Fibroblast of lung (primary cell): ENCODE measurements at regions not wholly inside any gene's neighbourhood (a gene's known extent, or its start where the extent isn't known, plus 50 kb on each side); places are given as distances from the start of the nearest gene placed in this dataset.

Source experiments
- DNase-seq, 2 donors: peaks; one replicate each; pipeline versions ENCODE4 v3.0.0 to v3.0.0-alpha.2; 2010; ENCODE audit warnings: low read depth in 2 of 2
- H2AFZ ChIP-seq: 2 replicates; pipeline ENCODE4 v1.5.1; 2012; ENCODE audit warnings: low read length, control low read depth, inconsistent platforms
- H3K27ac ChIP-seq: 2 replicates; pipeline ENCODE4 v1.5.1; 2011; ENCODE audit warnings: low read length, control low read depth; ENCODE audit not compliant: insufficient read depth
- H3K27me3 ChIP-seq: 2 replicates; pipeline ENCODE4 v1.5.1; 2011; ENCODE audit warnings: mild to moderate bottlenecking, low read length; ENCODE audit not compliant: control insufficient read depth, insufficient read depth
- H3K36me3 ChIP-seq: 2 replicates; pipeline ENCODE4 v1.5.1; 2011; ENCODE audit warnings: low read length; ENCODE audit not compliant: control insufficient read depth, insufficient read depth
- H3K4me1 ChIP-seq: 2 replicates; pipeline ENCODE4 v1.5.1; 2011; ENCODE audit warnings: low read length; ENCODE audit not compliant: control insufficient read depth, insufficient read depth; ENCODE audit errors: extremely low read depth
- H3K4me2 ChIP-seq: 2 replicates; pipeline ENCODE4 v1.5.1; 2011; ENCODE audit warnings: low read length, control low read depth; ENCODE audit not compliant: insufficient read depth; ENCODE audit errors: extremely low read depth
- H3K4me3 ChIP-seq, 4 experiments: fragments of 200-600 bp in 1 of 4; sonication (generic) in 1 of 4; replicated peaks in 1 of 4; 2 replicates each; pipeline ENCODE4 v1.5.1; 2011 to 2016; ENCODE audit warnings: low read length in 4 of 4, low read depth in 3 of 4, mild to moderate bottlenecking in 3 of 4, control low read depth in 2 of 4, inconsistent platforms in 1 of 4, mixed read lengths in 1 of 4; ENCODE audit not compliant: insufficient read depth in 1 of 4; ENCODE audit errors: control extremely low read depth in 1 of 4
- H3K79me2 ChIP-seq: 2 replicates; pipeline ENCODE4 v1.5.1; 2012; ENCODE audit warnings: mild to moderate bottlenecking, low read length, inconsistent platforms; ENCODE audit not compliant: control insufficient read depth, insufficient read depth
- H3K9ac ChIP-seq: 2 replicates; pipeline ENCODE4 v1.5.1; 2011; ENCODE audit warnings: mild to moderate bottlenecking, low read length, control low read depth; ENCODE audit not compliant: insufficient read depth
- H3K9me3 ChIP-seq: 2 replicates; pipeline ENCODE4 v1.5.1; 2012; ENCODE audit warnings: low read depth, low read length; ENCODE audit not compliant: control insufficient read depth, insufficient read depth
- H4K20me1 ChIP-seq: 2 replicates; pipeline ENCODE4 v1.5.1; 2011; ENCODE audit warnings: low read length; ENCODE audit not compliant: control insufficient read depth, insufficient read depth; ENCODE audit errors: extremely low read depth
- CTCF ChIP-seq, 2 donors: IDR thresholded peaks in 1 of 2; conservative IDR thresholded peaks in 1 of 2; 1 replicate in 1 of 2; 2 replicates in 1 of 2; pipeline ENCODE4 v1.5.1; 2011 to 2012; ENCODE audit warnings: low read length in 2 of 2, control low read depth in 1 of 2, inconsistent platforms in 1 of 2, low read depth in 1 of 2, mild to moderate bottlenecking in 1 of 2
- EZH2 ChIP-seq: IDR thresholded peaks from 2 replicates; pipeline ENCODE4 v1.5.1; 2012; ENCODE audit warnings: low read length, control low read depth, mild to moderate bottlenecking; ENCODE audit errors: missing control alignments

DNA sequence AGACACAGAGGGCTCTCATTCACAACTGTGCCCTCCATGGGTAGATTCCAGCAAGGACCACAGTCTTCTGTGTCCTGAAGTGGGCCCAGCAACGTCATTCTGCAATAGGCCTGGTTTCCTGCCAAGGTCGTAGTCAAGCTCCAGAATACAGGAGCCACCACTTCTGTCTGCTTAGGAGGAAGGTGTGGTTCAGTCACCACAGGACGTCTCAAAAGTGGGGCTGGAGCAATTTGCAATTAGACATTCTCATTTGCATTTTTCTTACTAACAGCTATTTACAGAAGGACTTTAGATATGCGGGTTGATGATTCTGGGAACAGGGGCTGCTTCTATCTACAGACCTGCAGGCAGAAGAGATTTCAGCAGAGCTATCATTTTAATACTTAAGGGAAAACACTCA is 58.7 kb upstream of the MYRIP start:
- Histone ChIP-seq H3K9me3 (no peaks in the 10 kb centered on the region), H3K36me3 (no peaks in the 10 kb centered on the region), H4K20me1 (no peaks in the 10 kb centered on the region), H2AFZ (no peak overlapping the region), H3K9ac (no peak overlapping the region), H3K27me3 (no peaks in the 10 kb centered on the region), H3K4me1 (no peaks in the 10 kb centered on the region), H3K4me2 (no peak overlapping the region), H3K79me2 (no peaks in the 10 kb centered on the region), H3K4me3 (no peak overlapping the region), H3K27ac (no peak overlapping the region)
- no peak for TF ChIP-seq EZH2
- TF ChIP-seq CTCF (conservative IDR thresholded peaks at IDR 0.05 in 1 of 2, IDR thresholded peaks at IDR 0.05 in 1 of 2; ENCODE audit: low read depth in 1 of 2, low read length in 2 of 2): no peak
- DNase-seq: no peak

DNA sequence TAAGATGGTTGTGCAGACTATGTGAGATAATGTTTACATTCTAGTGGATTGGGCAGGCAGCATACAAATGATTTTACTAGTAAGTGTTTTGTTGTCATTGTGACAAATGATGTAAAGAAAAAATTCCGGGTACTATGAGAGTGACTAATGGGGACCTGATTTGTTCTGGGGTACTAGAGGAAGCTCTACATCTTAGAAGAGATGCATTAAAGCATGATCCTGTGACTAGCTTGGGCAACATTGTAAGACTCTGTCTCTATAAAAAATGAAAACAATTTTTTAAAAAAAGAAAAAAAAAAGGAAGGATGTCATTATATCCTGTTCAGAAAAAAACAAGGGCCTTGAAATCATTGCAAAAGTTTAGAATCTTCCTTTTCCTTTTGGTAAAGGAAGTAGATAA is 58.1 kb upstream of the MYRIP start:
- Histone ChIP-seq H3K27me3 (no peaks in the 10 kb centered on the region), H3K9me3 (no peaks in the 10 kb centered on the region), H3K27ac (no peak overlapping the region), H2AFZ (no peak overlapping the region), H4K20me1 (no peaks in the 10 kb centered on the region), H3K79me2 (no peaks in the 10 kb centered on the region), H3K4me3 (no peak overlapping the region), H3K9ac (no peak overlapping the region), H3K4me1 (no peaks in the 10 kb centered on the region), H3K36me3 (no peaks in the 10 kb centered on the region), H3K4me2 (no peak overlapping the region)
- no peak for DNase-seq
- TF ChIP-seq EZH2: no peak
- TF ChIP-seq CTCF (conservative IDR thresholded peaks at IDR 0.05 in 1 of 2, IDR thresholded peaks at IDR 0.05 in 1 of 2; ENCODE audit: low read depth in 1 of 2, low read length in 2 of 2): no peak

DNA sequence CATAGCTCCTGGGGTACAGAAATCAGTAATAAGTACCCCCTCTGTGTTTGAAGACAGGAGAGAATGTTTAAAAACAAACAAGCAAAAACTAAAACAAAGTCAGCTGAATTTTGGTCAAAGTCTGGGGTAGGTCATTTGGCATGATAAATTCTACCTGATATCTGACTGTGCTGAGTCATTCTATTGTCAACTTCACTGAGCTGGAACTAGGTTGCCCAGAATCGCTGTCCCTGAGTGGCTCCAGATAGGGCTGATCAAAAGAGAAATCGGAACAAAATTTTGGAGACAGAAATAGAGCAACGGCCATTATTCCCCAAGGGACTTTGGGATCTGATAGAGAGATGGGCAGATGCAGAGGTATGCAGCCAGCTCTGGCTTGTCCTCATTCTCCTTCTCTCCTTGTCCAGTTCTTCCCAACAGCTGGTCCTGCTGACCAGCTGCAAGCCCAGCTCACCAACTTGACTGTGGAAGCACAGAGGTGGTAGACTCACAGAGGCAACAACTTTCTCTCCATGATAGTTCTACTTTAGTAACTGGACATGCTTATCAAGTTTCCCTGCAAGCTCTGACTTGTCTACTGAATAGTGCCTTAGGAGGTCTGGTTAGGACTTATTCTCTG is 57.3 kb upstream of the MYRIP start:
- no peak overlapping the region for H3K27ac ChIP-seq

More for the DNA sequence above, 57.3 kb upstream of the MYRIP start:
- H3K9me3 ChIP-seq: no peaks in the 10 kb centered on the region
- no peak overlapping the region for H3K9ac ChIP-seq
- no peak overlapping the region for H2AFZ ChIP-seq
- no peaks in the 10 kb centered on the region for H3K36me3 ChIP-seq
- no peaks in the 10 kb centered on the region for H3K4me1 ChIP-seq
- no peaks in the 10 kb centered on the region for H4K20me1 ChIP-seq
- no peak overlapping the region for H3K4me2 ChIP-seq
- TF ChIP-seq CTCF (conservative IDR thresholded peaks at IDR 0.05 in 1 of 2, IDR thresholded peaks at IDR 0.05 in 1 of 2; ENCODE audit: low read depth in 1 of 2, low read length in 2 of 2) (no peak), EZH2 (no peak)
- H3K4me3 ChIP-seq: no peak overlapping the region
- H3K79me2 ChIP-seq: no peaks in the 10 kb centered on the region
- DNase-seq: no peak
- no peaks in the 10 kb centered on the region for H3K27me3 ChIP-seq
